ENCODE measurements at regions not wholly inside any gene's neighbourhood (a gene's known extent, or its start where the extent isn't known, plus 50 kb on each side); places are given as distances from the start of the nearest gene placed in this dataset.
"Not testable (repeated sequence)": the region's sequence is repeated elsewhere in the genome, so short reads cannot be mapped to it uniquely, and the experiment has no call there.

DNA sequence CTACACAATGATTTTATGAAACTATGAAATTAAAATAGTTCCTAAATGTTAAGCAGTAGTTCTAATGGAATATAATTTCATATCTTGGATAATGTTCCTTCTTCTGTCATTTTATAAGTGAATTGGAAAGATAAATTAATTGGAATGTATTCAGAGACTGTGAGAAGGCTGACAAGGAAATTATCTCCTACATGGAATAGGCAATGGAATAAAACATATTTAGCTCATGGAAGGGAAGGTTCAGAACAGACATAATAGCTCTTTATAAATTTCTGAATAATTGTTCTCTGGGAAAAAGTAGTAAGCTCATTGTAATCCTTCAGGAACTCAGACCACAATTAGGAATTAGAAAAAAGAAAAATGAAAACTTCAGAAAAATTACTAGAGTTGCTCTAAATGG is 1172.3 kb upstream of the SORCS1 start:
- DNase-seq (ENCODE audit: low read depth) = no peak
- Histone ChIP-seq H3K4me3 (ENCODE audit: low read depth, low read length) (no peak overlapping the region), H3K36me3 (ENCODE audit: control insufficient read depth, insufficient read depth, low read length) (no peaks in the 10 kb centered on the region), H3K27me3 (ENCODE audit: control insufficient read depth, insufficient read depth, low read length) (no peaks in the 10 kb centered on the region)
- no peak for TF ChIP-seq CTCF (IDR thresholded peaks at IDR 0.05; ENCODE audit: insufficient read depth, low read length, poor library complexity, severe bottlenecking)

- H3K27me3 ChIP-seq (ENCODE audit: control insufficient read depth, insufficient read depth, low read length) = no peaks in the 10 kb centered on the region
- no peak for TF ChIP-seq CTCF (IDR thresholded peaks at IDR 0.05; ENCODE audit: insufficient read depth, low read length, poor library complexity, severe bottlenecking)
- no peak overlapping the region for H3K4me3 ChIP-seq (ENCODE audit: low read depth, low read length)
- DNase-seq (ENCODE audit: low read depth) = no peak
- H3K36me3 ChIP-seq (ENCODE audit: control insufficient read depth, insufficient read depth, low read length) = no peaks in the 10 kb centered on the region
Observed at GRCh38 chr10:108327706-108328105, 1163.2 kb upstream of the SORCS1 start.

DNA sequence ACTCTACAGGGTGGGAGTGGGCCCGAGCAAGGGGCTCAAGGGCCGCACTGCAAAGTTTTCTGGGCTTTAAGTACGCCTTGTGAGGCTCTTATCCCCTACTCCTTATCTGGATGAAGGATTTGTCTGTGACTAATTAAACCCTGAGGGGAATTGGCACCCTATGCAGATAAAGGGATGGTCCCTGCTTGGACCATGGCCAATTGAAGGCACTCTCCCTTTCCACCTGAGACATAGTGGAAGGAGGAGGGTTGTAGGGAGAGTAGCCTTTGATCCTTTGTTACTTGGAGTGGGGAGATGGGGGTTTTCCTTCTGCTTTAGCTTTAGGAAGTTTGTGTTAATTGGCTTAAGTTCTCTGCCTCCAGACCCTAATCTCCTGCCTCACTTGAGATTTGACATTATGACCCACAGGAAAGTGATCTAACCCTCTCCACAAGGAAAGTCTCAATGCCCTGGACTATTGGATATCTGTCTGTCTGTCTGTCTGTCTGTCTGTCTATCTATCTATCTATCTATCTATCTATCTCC is 1158.8 kb upstream of the SORCS1 start:
- no peaks in the 10 kb centered on the region for H3K27me3 ChIP-seq (ENCODE audit: control insufficient read depth, insufficient read depth, low read length)
- H3K4me3 ChIP-seq (ENCODE audit: low read depth, low read length) = no peak overlapping the region
- DNase-seq (ENCODE audit: low read depth) = no peak
- no peaks in the 10 kb centered on the region for H3K36me3 ChIP-seq (ENCODE audit: control insufficient read depth, insufficient read depth, low read length)
- TF ChIP-seq CTCF (IDR thresholded peaks at IDR 0.05; ENCODE audit: insufficient read depth, low read length, poor library complexity, severe bottlenecking) = no peak

- H3K27me3 ChIP-seq (ENCODE audit: control insufficient read depth, insufficient read depth, low read length) = no peaks in the 10 kb centered on the region
- no peak for TF ChIP-seq CTCF (IDR thresholded peaks at IDR 0.05; ENCODE audit: insufficient read depth, low read length, poor library complexity, severe bottlenecking)
- DNase-seq (ENCODE audit: low read depth) = no peak
- H3K36me3 ChIP-seq (ENCODE audit: control insufficient read depth, insufficient read depth, low read length) = no peaks in the 10 kb centered on the region
- H3K4me3 ChIP-seq (ENCODE audit: low read depth, low read length) = no peak overlapping the region
Observed at GRCh38 chr10:108319434-108320222, 1155.1 kb upstream of the SORCS1 start.

- not testable (repeated sequence) for H3K4me3 ChIP-seq (ENCODE audit: low read depth, low read length); H3K36me3 ChIP-seq (ENCODE audit: control insufficient read depth, insufficient read depth, low read length); DNase-seq (ENCODE audit: low read depth); H3K27me3 ChIP-seq (ENCODE audit: control insufficient read depth, insufficient read depth, low read length)
Observed at GRCh38 chr10:108315636-108316035, 1151.1 kb upstream of the SORCS1 start.

DNA sequence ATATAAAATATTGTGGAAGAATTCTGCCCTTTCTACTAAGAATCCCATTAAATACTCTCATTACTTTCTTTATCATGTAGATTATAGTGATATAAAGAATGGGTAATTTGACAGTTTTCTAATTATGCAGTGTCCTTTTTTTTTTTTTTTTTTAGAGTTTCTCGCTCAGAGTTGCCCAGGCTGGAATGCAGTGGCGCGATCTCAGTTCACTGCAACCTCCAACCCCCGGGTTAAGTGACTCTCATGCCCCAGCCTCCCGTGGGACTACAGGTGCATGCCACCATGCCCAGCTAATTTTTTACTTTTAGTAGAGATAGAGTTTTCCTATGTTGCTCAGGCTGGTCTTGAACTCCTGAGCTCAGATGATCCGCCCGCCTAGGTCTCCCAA is 1143.4 kb upstream of the SORCS1 start:
- no peaks in the 10 kb centered on the region for H3K36me3 ChIP-seq (ENCODE audit: control insufficient read depth, insufficient read depth, low read length)
- no peak for DNase-seq (ENCODE audit: low read depth)
- no peak overlapping the region for H3K4me3 ChIP-seq (ENCODE audit: low read depth, low read length)
- TF ChIP-seq CTCF (IDR thresholded peaks at IDR 0.05; ENCODE audit: insufficient read depth, low read length, poor library complexity, severe bottlenecking) = no peak
- H3K27me3 ChIP-seq (ENCODE audit: control insufficient read depth, insufficient read depth, low read length) = no peaks in the 10 kb centered on the region
